GM23338 (cell line): ENCODE measurements at regions not wholly inside any gene's neighbourhood (a gene's known extent, or its start where the extent isn't known, plus 50 kb on each side); places are given as distances from the start of the nearest gene placed in this dataset.

Source experiments
- ATAC-seq: fragments of 200-7000 bp; cut with Tn5 transposase; 3 replicates; pipeline ENCODE4 v1.9.1; 2020
- DNase-seq: peaks from one replicate; pipeline ENCODE4 v3.0.0-alpha.2; 2015; ENCODE audit warnings: low spot score
- H2AFZ ChIP-seq: fragments of 200-600 bp; sonication (generic); 2 replicates; pipeline ENCODE4 v1.8.0; 2016; ENCODE audit warnings: antibody characterized with exemption, mild to moderate bottlenecking, moderate library complexity
- H3F3A ChIP-seq: fragments of 200-600 bp; sonication (generic); replicated peaks from 2 replicates; pipeline ENCODE4 v1.8.0; 2017; ENCODE audit warnings: antibody characterized with exemption, mixed run types, low read depth
- H3K27ac ChIP-seq: fragments of 200-600 bp; sonication (generic); 2 replicates; pipeline ENCODE4 v1.6.1; 2016; ENCODE audit warnings: low read depth
- H3K27me3 ChIP-seq: fragments of 200-600 bp; sonication (generic); 2 replicates; pipeline ENCODE4 v1.8.0; 2016; ENCODE audit warnings: mild to moderate bottlenecking, mixed run types, moderate library complexity; ENCODE audit not compliant: insufficient read depth
- H3K36me3 ChIP-seq: fragments of 200-600 bp; sonication (generic); 2 replicates; pipeline ENCODE4 v1.8.0; 2016; ENCODE audit warnings: mild to moderate bottlenecking; ENCODE audit not compliant: insufficient read depth
- H3K4me1 ChIP-seq: fragments of 200-600 bp; sonication (generic); 2 replicates; pipeline ENCODE4 v1.8.0; 2016; ENCODE audit warnings: mild to moderate bottlenecking, moderate library complexity; ENCODE audit not compliant: insufficient read depth
- H3K4me2 ChIP-seq: fragments of 200-600 bp; sonication (generic); 2 replicates; pipeline ENCODE4 v1.7.1; 2017; ENCODE audit warnings: mixed run types
- H3K4me3 ChIP-seq: fragments of 200-600 bp; sonication (generic); 2 replicates; pipeline ENCODE4 v1.6.1; 2016; ENCODE audit warnings: mixed run types
- H3K79me2 ChIP-seq: fragments of 200-600 bp; sonication (generic); replicated peaks from 2 replicates; pipeline ENCODE4 v1.8.0; 2017; ENCODE audit warnings: mild to moderate bottlenecking; ENCODE audit not compliant: insufficient read depth
- H3K9me2 ChIP-seq: fragments of 200-600 bp; sonication (generic); 2 replicates; pipeline ENCODE4 v1.8.0; 2017; ENCODE audit not compliant: insufficient read depth
- H4K20me1 ChIP-seq: fragments of 200-600 bp; sonication (generic); replicated peaks from 2 replicates; pipeline ENCODE4 v1.8.0; 2017; ENCODE audit warnings: mild to moderate bottlenecking; ENCODE audit not compliant: insufficient read depth
- H3K27ac Mint-ChIP-seq: 2 replicates; pipeline ENCODE4 v1.8.0; 2020; ENCODE audit warnings: inconsistent platforms, mild to moderate bottlenecking, moderate library complexity, mixed read lengths
- H3K27me3 Mint-ChIP-seq: 3 replicates; pipeline ENCODE4 v1.8.0; 2022; ENCODE audit warnings: low read depth, mild to moderate bottlenecking, moderate library complexity, mixed read lengths, inconsistent platforms; ENCODE audit not compliant: insufficient read depth, poor library complexity
- H3K36me3 Mint-ChIP-seq: 3 replicates; pipeline ENCODE4 v1.8.0; 2021; ENCODE audit warnings: low read depth, mild to moderate bottlenecking, inconsistent platforms, moderate library complexity, mixed read lengths
- H3K4me1 Mint-ChIP-seq: 3 replicates; pipeline ENCODE4 v1.8.0; 2020; ENCODE audit warnings: mild to moderate bottlenecking, inconsistent platforms, mixed read lengths
- H3K4me3 Mint-ChIP-seq: 3 replicates; pipeline ENCODE4 v1.8.0; 2021; ENCODE audit warnings: moderate library complexity, mild to moderate bottlenecking, inconsistent platforms, mixed read lengths
- H3K9me3 Mint-ChIP-seq: 3 replicates; pipeline ENCODE4 v1.8.0; 2020; ENCODE audit warnings: moderate library complexity, mild to moderate bottlenecking, inconsistent platforms, mixed read lengths
- CREB1 ChIP-seq: fragments of 250-450 bp; sonication (Bioruptor Pico); IDR thresholded peaks from 2 replicates; pipeline ENCODE4 v1.5.0; 2020; ENCODE audit warnings: low read depth, mild to moderate bottlenecking, moderate library complexity
- CTCF ChIP-seq, 2 experiments: fragments of 200-600 bp in 1 of 2; sonication (generic) in 1 of 2; conservative IDR thresholded peaks; 2 replicates each; pipeline versions ENCODE4 v1.5.1 to v1.6.1; 2016 to 2017; ENCODE audit warnings: antibody characterized with exemption in 2 of 2, low read depth in 2 of 2, mild to moderate bottlenecking in 2 of 2, moderate library complexity in 1 of 2
- EZH2 ChIP-seq: fragments of 200-600 bp; sonication (generic); IDR thresholded peaks from one replicate; pipeline ENCODE4 v1.8.0; 2017; ENCODE audit warnings: antibody characterized with exemption, mild to moderate bottlenecking, low read depth; ENCODE audit not compliant: unreplicated experiment
- EZH2phosphoT487 ChIP-seq: fragments of 200-600 bp; sonication (generic); IDR thresholded peaks from one replicate; pipeline ENCODE4 v1.8.1; 2018; ENCODE audit warnings: antibody characterized with exemption; ENCODE audit not compliant: unreplicated experiment
- JUNB ChIP-seq: IDR thresholded peaks from one replicate; pipeline ENCODE4 v1.6.1; 2016; ENCODE audit warnings: antibody characterized with exemption; ENCODE audit not compliant: unreplicated experiment
- NANOG ChIP-seq: IDR thresholded peaks from 2 replicates; pipeline ENCODE4 v1.6.1; 2016; ENCODE audit warnings: antibody characterized with exemption, borderline replicate concordance
- POLR2AphosphoS5 ChIP-seq: IDR thresholded peaks from 2 replicates; pipeline ENCODE4 v1.6.1; 2016; ENCODE audit warnings: antibody characterized with exemption, low read depth
- REST ChIP-seq: IDR thresholded peaks from one replicate; pipeline ENCODE4 v1.6.1; 2018; ENCODE audit warnings: antibody characterized with exemption; ENCODE audit not compliant: unreplicated experiment
- STAT1 ChIP-seq: IDR thresholded peaks from one replicate; pipeline ENCODE4 v1.6.1; 2016; ENCODE audit warnings: antibody characterized with exemption; ENCODE audit not compliant: unreplicated experiment
- ZNF114 ChIP-seq: fragments of 250-450 bp; sonication (Bioruptor Pico); IDR thresholded peaks from 2 replicates; pipeline ENCODE4 v1.5.0; 2020; ENCODE audit warnings: mild to moderate bottlenecking, moderate library complexity
- ZNF331 ChIP-seq: fragments of 250-450 bp; sonication (Bioruptor Pico); IDR thresholded peaks from 2 replicates; pipeline ENCODE4 v1.5.0; 2020; ENCODE audit warnings: low read depth, mild to moderate bottlenecking, moderate library complexity
- TF ChIP-seq, protein P1 (sequence below): fragments of 250-450 bp; sonication (Bioruptor Pico); IDR thresholded peaks from 2 replicates; pipeline ENCODE4 v1.5.0; 2020; ENCODE audit warnings: mild to moderate bottlenecking, moderate library complexity
- TF ChIP-seq, protein P2 (sequence below): IDR thresholded peaks from 2 replicates; pipeline ENCODE4 v1.6.1; 2016; ENCODE audit warnings: antibody characterized with exemption

- no peaks in the 10 kb centered on the region; the same call in 2 of the 3 replicates for H3K4me1 Mint-ChIP-seq
- H3F3A ChIP-seq = no peaks in the 10 kb centered on the region
- TF ChIP-seq EZH2 = no peak
- no peak for TF ChIP-seq CREB1
- no peak for TF ChIP-seq REST
- TF ChIP-seq EZH2phosphoT487 = no peak
- TF ChIP-seq POLR2AphosphoS5 = no peak
- TF ChIP-seq ZNF331 (CRISPR knock-in tag) = no peak
- TF ChIP-seq NANOG = no peak
- TF ChIP-seq, protein P1, sequence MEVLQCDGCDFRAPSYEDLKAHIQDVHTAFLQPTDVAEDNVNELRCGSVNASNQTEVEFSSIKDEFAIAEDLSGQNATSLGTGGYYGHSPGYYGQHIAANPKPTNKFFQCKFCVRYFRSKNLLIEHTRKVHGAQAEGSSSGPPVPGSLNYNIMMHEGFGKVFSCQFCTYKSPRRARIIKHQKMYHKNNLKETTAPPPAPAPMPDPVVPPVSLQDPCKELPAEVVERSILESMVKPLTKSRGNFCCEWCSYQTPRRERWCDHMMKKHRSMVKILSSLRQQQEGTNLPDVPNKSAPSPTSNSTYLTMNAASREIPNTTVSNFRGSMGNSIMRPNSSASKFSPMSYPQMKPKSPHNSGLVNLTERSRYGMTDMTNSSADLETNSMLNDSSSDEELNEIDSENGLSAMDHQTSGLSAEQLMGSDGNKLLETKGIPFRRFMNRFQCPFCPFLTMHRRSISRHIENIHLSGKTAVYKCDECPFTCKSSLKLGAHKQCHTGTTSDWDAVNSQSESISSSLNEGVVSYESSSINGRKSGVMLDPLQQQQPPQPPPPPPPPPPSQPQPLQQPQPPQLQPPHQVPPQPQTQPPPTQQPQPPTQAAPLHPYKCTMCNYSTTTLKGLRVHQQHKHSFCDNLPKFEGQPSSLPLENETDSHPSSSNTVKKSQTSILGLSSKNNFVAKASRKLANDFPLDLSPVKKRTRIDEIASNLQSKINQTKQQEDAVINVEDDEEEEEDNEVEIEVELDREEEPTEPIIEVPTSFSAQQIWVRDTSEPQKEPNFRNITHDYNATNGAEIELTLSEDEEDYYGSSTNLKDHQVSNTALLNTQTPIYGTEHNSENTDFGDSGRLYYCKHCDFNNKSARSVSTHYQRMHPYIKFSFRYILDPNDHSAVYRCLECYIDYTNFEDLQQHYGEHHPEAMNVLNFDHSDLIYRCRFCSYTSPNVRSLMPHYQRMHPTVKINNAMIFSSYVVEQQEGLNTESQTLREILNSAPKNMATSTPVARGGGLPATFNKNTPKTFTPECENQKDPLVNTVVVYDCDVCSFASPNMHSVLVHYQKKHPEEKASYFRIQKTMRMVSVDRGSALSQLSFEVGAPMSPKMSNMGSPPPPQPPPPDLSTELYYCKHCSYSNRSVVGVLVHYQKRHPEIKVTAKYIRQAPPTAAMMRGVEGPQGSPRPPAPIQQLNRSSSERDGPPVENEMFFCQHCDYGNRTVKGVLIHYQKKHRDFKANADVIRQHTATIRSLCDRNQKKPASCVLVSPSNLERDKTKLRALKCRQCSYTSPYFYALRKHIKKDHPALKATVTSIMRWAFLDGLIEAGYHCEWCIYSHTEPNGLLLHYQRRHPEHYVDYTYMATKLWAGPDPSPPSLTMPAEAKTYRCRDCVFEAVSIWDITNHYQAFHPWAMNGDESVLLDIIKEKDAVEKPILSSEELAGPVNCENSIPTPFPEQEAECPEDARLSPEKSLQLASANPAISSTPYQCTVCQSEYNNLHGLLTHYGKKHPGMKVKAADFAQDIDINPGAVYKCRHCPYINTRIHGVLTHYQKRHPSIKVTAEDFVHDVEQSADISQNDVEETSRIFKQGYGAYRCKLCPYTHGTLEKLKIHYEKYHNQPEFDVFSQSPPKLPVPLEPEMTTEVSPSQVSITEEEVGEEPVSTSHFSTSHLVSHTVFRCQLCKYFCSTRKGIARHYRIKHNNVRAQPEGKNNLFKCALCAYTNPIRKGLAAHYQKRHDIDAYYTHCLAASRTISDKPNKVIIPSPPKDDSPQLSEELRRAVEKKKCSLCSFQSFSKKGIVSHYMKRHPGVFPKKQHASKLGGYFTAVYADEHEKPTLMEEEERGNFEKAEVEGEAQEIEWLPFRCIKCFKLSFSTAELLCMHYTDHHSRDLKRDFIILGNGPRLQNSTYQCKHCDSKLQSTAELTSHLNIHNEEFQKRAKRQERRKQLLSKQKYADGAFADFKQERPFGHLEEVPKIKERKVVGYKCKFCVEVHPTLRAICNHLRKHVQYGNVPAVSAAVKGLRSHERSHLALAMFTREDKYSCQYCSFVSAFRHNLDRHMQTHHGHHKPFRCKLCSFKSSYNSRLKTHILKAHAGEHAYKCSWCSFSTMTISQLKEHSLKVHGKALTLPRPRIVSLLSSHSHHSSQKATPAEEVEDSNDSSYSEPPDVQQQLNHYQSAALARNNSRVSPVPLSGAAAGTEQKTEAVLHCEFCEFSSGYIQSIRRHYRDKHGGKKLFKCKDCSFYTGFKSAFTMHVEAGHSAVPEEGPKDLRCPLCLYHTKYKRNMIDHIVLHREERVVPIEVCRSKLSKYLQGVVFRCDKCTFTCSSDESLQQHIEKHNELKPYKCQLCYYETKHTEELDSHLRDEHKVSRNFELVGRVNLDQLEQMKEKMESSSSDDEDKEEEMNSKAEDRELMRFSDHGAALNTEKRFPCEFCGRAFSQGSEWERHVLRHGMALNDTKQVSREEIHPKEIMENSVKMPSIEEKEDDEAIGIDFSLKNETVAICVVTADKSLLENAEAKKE (CRISPR knock-in tag) = no peak
- TF ChIP-seq STAT1 = no peak
- TF ChIP-seq CTCF (conservative IDR thresholded peaks at IDR 0.05; ENCODE audit: low read depth in 2 of 2) = no peak
- no peak for TF ChIP-seq JUNB
- no peak for TF ChIP-seq ZNF114 (CRISPR knock-in tag)
- TF ChIP-seq, protein P2, sequence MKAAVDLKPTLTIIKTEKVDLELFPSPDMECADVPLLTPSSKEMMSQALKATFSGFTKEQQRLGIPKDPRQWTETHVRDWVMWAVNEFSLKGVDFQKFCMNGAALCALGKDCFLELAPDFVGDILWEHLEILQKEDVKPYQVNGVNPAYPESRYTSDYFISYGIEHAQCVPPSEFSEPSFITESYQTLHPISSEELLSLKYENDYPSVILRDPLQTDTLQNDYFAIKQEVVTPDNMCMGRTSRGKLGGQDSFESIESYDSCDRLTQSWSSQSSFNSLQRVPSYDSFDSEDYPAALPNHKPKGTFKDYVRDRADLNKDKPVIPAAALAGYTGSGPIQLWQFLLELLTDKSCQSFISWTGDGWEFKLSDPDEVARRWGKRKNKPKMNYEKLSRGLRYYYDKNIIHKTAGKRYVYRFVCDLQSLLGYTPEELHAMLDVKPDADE = no peak
- no peaks in the 10 kb centered on the region for H3K27me3 Mint-ChIP-seq
- H3K4me1 ChIP-seq = no peaks in the 10 kb centered on the region
- no peak overlapping the region for H3K4me3 ChIP-seq
- H3K36me3 Mint-ChIP-seq = peaks cover 11% of the 10 kb centered on the region; the same call in 2 of the 3 replicates
- H3K27me3 ChIP-seq = no peaks in the 10 kb centered on the region
- H2AFZ ChIP-seq = no peak overlapping the region
- no peaks in the 10 kb centered on the region for H3K9me2 ChIP-seq
- H3K79me2 ChIP-seq = no peaks in the 10 kb centered on the region
- no peaks in the 10 kb centered on the region for H3K36me3 ChIP-seq
- H3K27ac Mint-ChIP-seq = no peak overlapping the region
- DNase-seq = no peak
- H3K4me2 ChIP-seq = no peak overlapping the region
- H3K4me3 Mint-ChIP-seq = no peak overlapping the region
- H4K20me1 ChIP-seq = no peaks in the 10 kb centered on the region
- peaks cover 25% of the 10 kb centered on the region for H3K9me3 Mint-ChIP-seq
- no peak overlapping the region for H3K27ac ChIP-seq
- no peak for ATAC-seq
Observed at GRCh38 chr2:118167026-118167425, 78.8 kb downstream of the INSIG2 start.
